HFF-Myc (cell line): ENCODE measurements at regions not wholly inside any gene's neighbourhood (a gene's known extent, or its start where the extent isn't known, plus 50 kb on each side); places are given as distances from the start of the nearest gene placed in this dataset.

ENCODE experiments used
- DNase-seq: peaks from one replicate; pipeline ENCODE4 v3.0.0-alpha.2; 2011; ENCODE audit warnings: low read depth; ENCODE audit errors: extremely low read depth
- H3K4me3 ChIP-seq: replicated peaks from 2 replicates; pipeline ENCODE4 v1.5.1; 2011; ENCODE audit warnings: low read depth, mild to moderate bottlenecking, control low read depth, low read length
- TF ChIP-seq, protein P1 (sequence below): IDR thresholded peaks from 2 replicates; pipeline ENCODE4 v1.5.1; 2012; ENCODE audit warnings: mild to moderate bottlenecking, low read depth, low read length, control low read depth; ENCODE audit errors: missing control alignments

- TF ChIP-seq, protein P1, sequence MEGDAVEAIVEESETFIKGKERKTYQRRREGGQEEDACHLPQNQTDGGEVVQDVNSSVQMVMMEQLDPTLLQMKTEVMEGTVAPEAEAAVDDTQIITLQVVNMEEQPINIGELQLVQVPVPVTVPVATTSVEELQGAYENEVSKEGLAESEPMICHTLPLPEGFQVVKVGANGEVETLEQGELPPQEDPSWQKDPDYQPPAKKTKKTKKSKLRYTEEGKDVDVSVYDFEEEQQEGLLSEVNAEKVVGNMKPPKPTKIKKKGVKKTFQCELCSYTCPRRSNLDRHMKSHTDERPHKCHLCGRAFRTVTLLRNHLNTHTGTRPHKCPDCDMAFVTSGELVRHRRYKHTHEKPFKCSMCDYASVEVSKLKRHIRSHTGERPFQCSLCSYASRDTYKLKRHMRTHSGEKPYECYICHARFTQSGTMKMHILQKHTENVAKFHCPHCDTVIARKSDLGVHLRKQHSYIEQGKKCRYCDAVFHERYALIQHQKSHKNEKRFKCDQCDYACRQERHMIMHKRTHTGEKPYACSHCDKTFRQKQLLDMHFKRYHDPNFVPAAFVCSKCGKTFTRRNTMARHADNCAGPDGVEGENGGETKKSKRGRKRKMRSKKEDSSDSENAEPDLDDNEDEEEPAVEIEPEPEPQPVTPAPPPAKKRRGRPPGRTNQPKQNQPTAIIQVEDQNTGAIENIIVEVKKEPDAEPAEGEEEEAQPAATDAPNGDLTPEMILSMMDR: no peak
- no peak for DNase-seq
- H3K4me3 ChIP-seq: no peak overlapping the region
These were observed 52.6 kb upstream of the HECTD2 start for GRCh38 chr10:91357497-91357896.
